Activated T-helper 1 cell treated with anti-CD3 and anti-CD28 coated beads, Interleukin-12 subunit alpha, Interleukin-12 subunit beta, Interleukin-2, Interleukin-4 antibody, amounts not matched to agents 30 ng/mL and 10 ng/mL and 1 ng/mL, durations not matched to agents 14 hours and 24 hours and 36 hours (primary cell): ENCODE measurements at regions not wholly inside any gene's neighbourhood (a gene's known extent, or its start where the extent isn't known, plus 50 kb on each side); places are given as distances from the start of the nearest gene placed in this dataset.

Source experiments
- DNase-seq: peaks from one replicate; pipeline ENCODE4 v3.0.0; 2021; ENCODE audit warnings: low spot score
- H3K27ac Mint-ChIP-seq: one replicate; pipeline ENCODE4 v1.8.0; 2021; ENCODE audit warnings: mild to moderate bottlenecking, mixed read lengths
- H3K27me3 Mint-ChIP-seq: one replicate; pipeline ENCODE4 v1.8.0; 2022; ENCODE audit warnings: mild to moderate bottlenecking, moderate library complexity, mixed read lengths; ENCODE audit not compliant: insufficient read depth
- H3K36me3 Mint-ChIP-seq: one replicate; pipeline ENCODE4 v1.8.0; 2021; ENCODE audit warnings: low read depth, mixed read lengths
- H3K4me1 Mint-ChIP-seq: one replicate; pipeline ENCODE4 v1.8.0; 2021; ENCODE audit warnings: low read depth, mixed read lengths
- H3K4me3 Mint-ChIP-seq: one replicate; pipeline ENCODE4 v1.8.0; 2021; ENCODE audit warnings: mild to moderate bottlenecking, moderate library complexity, mixed read lengths
- H3K9me3 Mint-ChIP-seq: one replicate; pipeline ENCODE4 v1.8.0; 2021; ENCODE audit warnings: mixed read lengths
- intact Hi-C: fragments of 100-400 bp; cut with micrococcal nuclease; formaldehyde crosslinking; loops from one replicate; pipeline ENCODE4 v1.15.1; 2024

DNA sequence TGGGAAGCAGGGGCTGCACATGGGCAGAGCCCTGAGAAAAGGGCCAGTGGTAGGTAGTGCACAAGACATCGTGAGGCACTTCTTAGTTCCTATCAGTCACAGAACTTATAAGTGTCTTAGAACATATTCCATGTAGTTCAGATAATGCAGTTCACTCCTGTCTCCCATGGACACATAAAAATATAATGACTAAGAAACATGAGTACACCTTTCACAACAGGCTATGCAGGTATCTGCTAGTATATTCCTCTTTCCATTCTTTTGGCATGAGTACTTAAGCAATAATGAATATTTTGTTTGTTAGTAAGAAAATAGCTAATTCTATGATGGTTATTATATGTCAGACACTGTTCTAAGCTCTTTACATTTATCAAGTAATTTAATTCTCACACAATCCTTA, 808.4 kb downstream of the BCL11A start:
- no peak for DNase-seq

DNA sequence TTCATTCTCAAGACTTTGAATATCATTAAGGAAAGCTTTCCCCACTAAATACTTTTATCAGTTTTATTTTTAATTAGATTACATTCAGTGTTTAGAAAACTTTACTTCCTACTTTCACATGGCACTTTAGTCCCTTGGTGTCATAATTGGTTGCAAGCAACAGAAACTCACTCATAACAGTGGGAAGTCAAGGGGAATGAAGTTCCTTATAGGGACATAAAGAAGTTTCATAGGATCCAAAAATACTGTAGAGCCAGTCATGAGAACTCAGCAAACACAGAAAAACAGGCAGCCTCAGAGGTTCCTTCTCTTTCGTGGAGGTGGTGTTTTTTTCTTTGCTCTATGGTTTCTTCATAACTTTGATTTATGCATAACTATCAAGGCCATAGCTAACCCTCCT, 809.0 kb downstream of the BCL11A start:
- intact Hi-C loops, result no loop called here
- H3K9me3 Mint-ChIP-seq, result no peaks in the 10 kb centered on the region
- H3K27ac Mint-ChIP-seq, result no peak overlapping the region
- no peak for DNase-seq
- no peaks in the 10 kb centered on the region for H3K36me3 Mint-ChIP-seq
- no peak overlapping the region for H3K4me3 Mint-ChIP-seq
- no peaks in the 10 kb centered on the region for H3K4me1 Mint-ChIP-seq
- H3K27me3 Mint-ChIP-seq, result peaks cover 5% of the 10 kb centered on the region

More for the DNA sequence above, 808.4 kb downstream of the BCL11A start:
- Mint-ChIP-seq H3K36me3 (no peaks in the 10 kb centered on the region), H3K9me3 (no peaks in the 10 kb centered on the region), H3K27ac (no peak overlapping the region), H3K27me3 (peaks cover 5% of the 10 kb centered on the region), H3K4me1 (no peaks in the 10 kb centered on the region), H3K4me3 (no peak overlapping the region)
- intact Hi-C loops, result no loop called here

DNA sequence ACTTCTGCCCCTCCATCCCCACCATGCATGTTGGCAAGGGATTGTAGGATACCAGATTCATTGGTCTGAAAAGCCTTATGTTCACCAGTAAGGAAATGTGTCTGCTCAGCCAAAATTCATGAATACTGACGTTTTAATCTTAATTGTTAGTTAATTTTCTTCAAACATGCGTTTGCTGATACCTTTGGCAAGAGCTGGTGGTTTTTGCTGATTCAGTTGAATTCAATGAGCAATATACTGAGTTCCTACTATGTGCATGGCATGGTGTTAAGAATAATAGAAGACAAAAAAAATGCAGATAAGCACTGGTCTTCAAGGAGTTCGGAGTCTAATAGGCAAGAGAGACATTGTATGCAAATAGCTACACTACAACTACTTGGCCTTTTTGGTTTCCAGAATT, 811.6 kb downstream of the BCL11A start:
- H3K27me3 Mint-ChIP-seq, result peaks cover 5% of the 10 kb centered on the region
- no peak for DNase-seq
- H3K36me3 Mint-ChIP-seq, result no peaks in the 10 kb centered on the region
- intact Hi-C loops, result no loop called here
- H3K27ac Mint-ChIP-seq, result no peak overlapping the region
- no peaks in the 10 kb centered on the region for H3K4me1 Mint-ChIP-seq
- no peak overlapping the region for H3K4me3 Mint-ChIP-seq
- no peaks in the 10 kb centered on the region for H3K9me3 Mint-ChIP-seq

- Mint-ChIP-seq H3K9me3 (no peaks in the 10 kb centered on the region), H3K27me3 (no peaks in the 10 kb centered on the region), H3K4me3 (no peak overlapping the region), H3K36me3 (no peaks in the 10 kb centered on the region), H3K4me1 (no peaks in the 10 kb centered on the region), H3K27ac (no peak overlapping the region)
- intact Hi-C loops, result no loop called here
- DNase-seq, result no peak
These were observed 814.3 kb downstream of the BCL11A start for GRCh38 chr2:59739166-59739565.

DNA sequence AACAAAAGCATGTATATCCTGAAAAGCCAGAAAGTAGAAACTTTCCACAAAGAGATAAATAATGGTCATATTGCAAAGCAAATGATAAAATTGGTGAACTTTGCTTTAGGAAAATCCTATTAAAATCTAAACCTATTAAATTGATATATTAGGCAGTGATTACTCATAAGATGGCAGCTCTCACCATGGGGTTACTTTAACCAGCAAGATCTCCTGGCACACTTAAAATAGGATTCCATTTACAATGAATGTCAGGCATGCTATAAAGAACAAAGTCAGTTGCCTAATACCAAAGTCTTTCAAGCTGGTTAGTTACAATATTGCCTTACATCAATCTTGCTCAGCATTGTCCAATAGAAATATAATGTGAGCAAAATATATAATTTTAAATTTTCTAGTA, 816.2 kb downstream of the BCL11A start:
- Mint-ChIP-seq H3K36me3 (no peaks in the 10 kb centered on the region), H3K4me3 (no peak overlapping the region), H3K27me3 (no peaks in the 10 kb centered on the region), H3K4me1 (no peaks in the 10 kb centered on the region), H3K9me3 (no peaks in the 10 kb centered on the region), H3K27ac (no peak overlapping the region)
- intact Hi-C loops, result no loop called here
- DNase-seq, result no peak

DNA sequence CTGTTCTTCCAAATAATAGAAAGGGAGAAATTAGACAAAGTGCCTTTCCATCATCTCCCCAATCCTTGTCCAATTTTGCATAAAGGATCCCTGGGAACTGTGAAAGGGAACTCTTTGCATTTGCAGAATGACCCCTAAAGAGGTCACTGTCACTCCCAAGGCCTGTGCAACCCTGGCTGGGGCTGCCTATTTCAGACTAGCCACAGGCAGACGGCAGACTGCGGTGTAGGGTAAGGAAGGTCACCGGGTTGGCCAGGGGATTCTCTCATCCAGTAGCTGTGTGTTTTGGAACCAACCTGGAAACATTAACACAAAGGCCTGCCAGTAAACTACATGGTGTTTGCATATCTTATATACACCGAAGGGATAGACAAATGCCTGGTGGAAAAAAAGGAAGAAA, 818.7 kb downstream of the BCL11A start:
- no peaks in the 10 kb centered on the region for H3K36me3 Mint-ChIP-seq
- no peak for DNase-seq
- H3K27me3 Mint-ChIP-seq, result peaks cover 2% of the 10 kb centered on the region
- no peak overlapping the region for H3K27ac Mint-ChIP-seq
- H3K9me3 Mint-ChIP-seq, result no peaks in the 10 kb centered on the region
- no peak overlapping the region for H3K4me3 Mint-ChIP-seq
- intact Hi-C loops, result no loop called here
- H3K4me1 Mint-ChIP-seq, result no peaks in the 10 kb centered on the region

GRCh38 chr2:59733970-59734369, 819.5 kb downstream of the BCL11A start:
- Mint-ChIP-seq H3K27ac (no peak overlapping the region), H3K4me1 (no peaks in the 10 kb centered on the region), H3K36me3 (no peaks in the 10 kb centered on the region), H3K4me3 (no peak overlapping the region), H3K27me3 (peaks cover 2% of the 10 kb centered on the region), H3K9me3 (no peaks in the 10 kb centered on the region)
- intact Hi-C loops, result no loop called here
- DNase-seq, result no peak

- no peaks in the 10 kb centered on the region for H3K4me1 Mint-ChIP-seq
- intact Hi-C loops, result no loop called here
- no peak overlapping the region for H3K4me3 Mint-ChIP-seq
- H3K27me3 Mint-ChIP-seq, result peaks cover 2% of the 10 kb centered on the region
- DNase-seq, result no peak
- H3K27ac Mint-ChIP-seq, result no peak overlapping the region
- H3K9me3 Mint-ChIP-seq, result no peaks in the 10 kb centered on the region
- no peaks in the 10 kb centered on the region for H3K36me3 Mint-ChIP-seq
These were observed 819.9 kb downstream of the BCL11A start for GRCh38 chr2:59733567-59733930.

DNA sequence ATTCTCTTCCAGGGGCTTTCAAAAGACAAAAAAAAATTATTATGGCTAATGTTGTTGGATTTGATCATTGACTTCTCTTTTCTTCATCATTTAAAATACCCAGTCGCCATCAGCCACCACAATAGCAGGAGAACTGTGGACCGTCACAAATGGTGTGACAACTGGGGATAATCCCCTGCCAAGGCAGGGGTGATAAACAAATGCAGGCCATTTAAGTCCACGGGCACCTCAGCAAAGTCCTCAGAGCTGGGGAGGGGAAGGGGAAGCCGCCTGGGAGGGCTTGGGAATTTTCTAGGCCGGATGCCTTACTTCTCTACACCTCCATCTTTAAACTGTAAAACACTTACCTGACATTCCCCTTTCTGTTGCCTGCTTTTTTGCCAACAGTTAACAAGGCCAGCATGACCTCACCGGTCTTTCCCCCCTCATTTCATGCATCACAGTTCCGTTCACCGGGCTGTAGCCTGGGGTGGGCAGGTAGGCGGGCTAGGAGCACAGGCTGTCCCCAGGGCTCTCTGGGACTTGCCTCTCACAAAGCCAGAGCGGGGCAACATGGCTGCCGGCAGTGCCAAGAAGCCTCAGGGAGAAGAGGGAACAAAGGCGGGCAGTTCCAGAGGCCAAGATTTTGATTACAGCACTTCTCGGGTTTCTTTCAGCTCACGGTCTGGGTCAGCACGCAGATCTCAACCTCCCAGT, 820.4 kb downstream of the BCL11A start:
- Mint-ChIP-seq H3K4me3 (no peak overlapping the region), H3K36me3 (no peaks in the 10 kb centered on the region), H3K27ac (no peak overlapping the region), H3K4me1 (no peaks in the 10 kb centered on the region), H3K9me3 (no peaks in the 10 kb centered on the region), H3K27me3 (peaks cover 2% of the 10 kb centered on the region)
- intact Hi-C loops, result no loop called here
- no peak for DNase-seq

GRCh38 chr2:59727121-59727590, 826.3 kb downstream of the BCL11A start:
- H3K27me3 Mint-ChIP-seq, result peaks cover 2% of the 10 kb centered on the region
- intact Hi-C loops, result no loop called here
- no peaks in the 10 kb centered on the region for H3K9me3 Mint-ChIP-seq
- H3K4me3 Mint-ChIP-seq, result no peak overlapping the region
- DNase-seq, result no peak
- no peaks in the 10 kb centered on the region for H3K36me3 Mint-ChIP-seq
- H3K27ac Mint-ChIP-seq, result no peak overlapping the region
- H3K4me1 Mint-ChIP-seq, result no peaks in the 10 kb centered on the region

DNA sequence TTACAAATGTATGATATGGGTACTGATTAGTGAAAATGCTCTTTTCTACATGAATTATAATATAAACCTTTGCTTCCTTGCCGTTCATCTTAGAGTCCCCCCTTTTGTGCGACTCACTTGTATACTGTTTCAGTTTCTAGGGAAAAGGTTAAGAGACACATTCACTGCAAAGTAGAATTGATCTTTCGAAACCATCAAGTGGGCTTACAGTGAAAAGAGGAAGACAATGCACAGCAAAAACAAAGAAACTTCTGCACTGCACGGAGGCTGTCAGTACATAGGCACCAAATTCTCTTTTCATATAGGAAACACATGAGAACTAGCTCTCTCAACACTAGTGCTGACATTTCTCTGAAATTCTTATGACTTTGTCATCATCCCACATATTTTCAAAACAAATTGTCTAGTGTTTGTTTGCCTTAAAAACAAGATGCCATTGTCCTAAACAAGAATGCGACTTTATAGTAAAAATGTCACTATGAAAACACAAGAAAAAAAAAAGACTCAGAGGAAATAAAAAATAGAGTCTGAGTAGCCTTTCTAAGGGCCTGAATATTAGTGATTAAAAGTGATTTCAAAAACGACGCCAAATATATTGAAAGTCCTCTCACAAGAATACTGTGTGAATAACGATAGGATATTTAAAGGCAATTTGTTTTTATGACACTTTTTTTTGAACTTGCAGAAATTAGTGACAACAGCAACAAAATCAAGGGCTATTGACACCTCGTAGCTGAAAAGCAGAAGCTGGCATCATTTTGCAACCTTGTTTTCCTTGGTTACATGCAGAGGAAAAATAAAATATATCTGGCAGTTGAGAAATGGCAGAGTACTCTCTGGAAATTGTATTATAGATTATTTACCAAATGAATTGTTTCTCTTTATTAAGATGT, 827.0 kb downstream of the BCL11A start:
- Mint-ChIP-seq H3K36me3 (no peaks in the 10 kb centered on the region), H3K9me3 (no peaks in the 10 kb centered on the region), H3K4me1 (no peaks in the 10 kb centered on the region), H3K27me3 (no peaks in the 10 kb centered on the region), H3K27ac (no peak overlapping the region), H3K4me3 (no peak overlapping the region)
- DNase-seq, result no peak
- intact Hi-C loops, result no loop called here

DNA sequence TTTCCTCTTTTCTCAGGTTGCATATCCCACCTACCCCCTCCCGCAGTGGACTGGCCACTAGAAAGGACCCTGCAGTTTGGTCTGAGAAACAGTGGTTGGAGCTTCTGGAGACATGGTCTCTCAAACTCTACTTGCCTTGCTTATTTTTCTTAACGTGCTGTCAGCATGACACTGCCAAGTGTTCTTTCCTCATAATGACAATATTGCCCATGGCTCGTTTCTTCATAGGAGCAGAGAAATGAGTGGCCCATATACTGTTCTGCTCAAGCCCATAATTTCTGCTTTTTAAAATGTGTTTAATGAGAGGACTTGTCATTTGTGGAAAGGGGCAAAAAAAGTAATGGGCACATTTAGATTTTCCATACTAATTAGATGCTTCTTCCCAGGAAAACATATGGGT, 828.7 kb downstream of the BCL11A start:
- no peaks in the 10 kb centered on the region for H3K4me1 Mint-ChIP-seq
- no peak overlapping the region for H3K4me3 Mint-ChIP-seq
- intact Hi-C loops, result no loop called here
- H3K27me3 Mint-ChIP-seq, result no peaks in the 10 kb centered on the region
- no peak for DNase-seq
- no peak overlapping the region for H3K27ac Mint-ChIP-seq
- H3K36me3 Mint-ChIP-seq, result no peaks in the 10 kb centered on the region
- no peaks in the 10 kb centered on the region for H3K9me3 Mint-ChIP-seq

GRCh38 chr2:59720296-59720866, 833.1 kb downstream of the BCL11A start:
- no peaks in the 10 kb centered on the region for H3K27me3 Mint-ChIP-seq
- H3K4me1 Mint-ChIP-seq, result no peaks in the 10 kb centered on the region
- H3K36me3 Mint-ChIP-seq, result no peaks in the 10 kb centered on the region
- DNase-seq, result no peak
- H3K4me3 Mint-ChIP-seq, result no peak overlapping the region
- intact Hi-C loops, result no loop called here
- H3K9me3 Mint-ChIP-seq, result no peaks in the 10 kb centered on the region
- H3K27ac Mint-ChIP-seq, result no peak overlapping the region
